NCI-H2029 (cell line): ENCODE measurements at regions not wholly inside any gene's neighbourhood (a gene's known extent, or its start where the extent isn't known, plus 50 kb on each side); places are given as distances from the start of the nearest gene placed in this dataset.

Experiments used
- DNase-seq: peaks from one replicate; lab custom pipeline; 2025; lab: John Stamatoyannopoulos, UW

DNA sequence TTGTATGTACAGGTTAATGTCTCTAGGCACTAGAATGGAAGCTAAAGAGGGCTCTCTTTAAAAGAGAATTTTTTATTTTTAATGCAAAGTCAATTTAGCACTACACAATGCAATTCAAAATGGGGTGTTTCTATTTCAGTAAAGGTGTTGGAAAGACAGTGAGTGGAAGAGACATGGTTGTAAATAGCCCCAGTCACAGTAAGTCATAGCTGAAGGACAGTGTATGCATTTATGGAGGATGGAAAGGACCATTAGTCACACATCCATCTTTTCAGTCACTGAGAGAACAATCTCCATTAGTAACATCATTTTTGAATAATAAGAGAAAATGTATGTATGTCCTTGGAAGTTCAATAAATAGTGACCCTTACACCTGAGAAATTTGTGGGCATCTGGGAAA lies 148.0 kb downstream of the PDHA2 start:
- DNase-seq, result no peak

DNA sequence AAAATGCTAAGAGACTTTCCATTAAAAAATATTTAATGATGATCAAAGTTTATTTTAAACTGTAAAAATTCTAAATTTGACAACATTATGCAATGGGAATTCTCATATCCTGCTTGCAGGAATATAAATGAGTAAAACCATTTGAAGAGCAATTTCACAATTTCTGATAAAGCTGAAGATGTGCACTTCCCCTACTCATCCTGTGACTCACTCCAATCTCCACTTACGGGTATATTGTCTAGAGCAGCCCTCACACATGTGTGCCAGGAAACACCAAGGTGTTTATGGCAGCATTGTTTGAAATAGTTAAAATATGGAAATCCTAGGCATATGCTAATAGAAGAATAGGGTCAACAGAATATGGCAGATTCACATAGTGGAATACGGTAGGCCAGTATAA lies 158.4 kb downstream of the PDHA2 start:
- no peak for DNase-seq

GRCh38 chr4:96003951-96004740 lies 164.3 kb downstream of the PDHA2 start:
- DNase-seq, result no peak

- DNase-seq, result no peak
These were observed 169.7 kb downstream of the PDHA2 start for GRCh38 chr4:96009427-96010119.

DNA sequence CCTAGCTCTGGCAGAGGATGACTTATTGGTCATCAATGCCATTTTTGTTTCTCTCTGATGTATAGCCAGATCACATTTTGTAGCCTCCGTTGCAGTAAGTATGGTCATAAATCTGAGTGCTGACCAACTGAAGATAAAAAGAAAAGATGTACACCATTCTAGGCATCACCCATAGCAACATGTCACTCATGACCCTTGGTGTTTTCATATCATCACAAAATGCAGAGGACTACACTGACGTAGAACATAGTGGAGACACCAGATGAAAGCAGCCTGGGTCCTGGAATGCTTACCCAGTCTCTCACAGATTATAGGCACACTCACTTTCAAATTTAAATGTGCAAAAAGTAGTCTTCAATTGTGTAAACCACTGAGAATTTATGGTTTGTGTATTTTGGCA lies 172.8 kb downstream of the PDHA2 start:
- no peak for DNase-seq

GRCh38 chr4:96016634-96017299 lies 176.9 kb downstream of the PDHA2 start:
- no peak for DNase-seq

- no peak for DNase-seq
These were observed 185.1 kb downstream of the PDHA2 start for GRCh38 chr4:96025011-96025410.

GRCh38 chr4:96035727-96036126 lies 195.8 kb downstream of the PDHA2 start:
- DNase-seq, result no peak

GRCh38 chr4:96036781-96037180 lies 196.9 kb downstream of the PDHA2 start:
- no peak for DNase-seq

- DNase-seq, result no peak
These were observed 197.8 kb downstream of the PDHA2 start for GRCh38 chr4:96037705-96038104.

- DNase-seq, result no peak
These were observed 199.3 kb downstream of the PDHA2 start for GRCh38 chr4:96039217-96039616.

GRCh38 chr4:96039803-96040436 lies 200.0 kb downstream of the PDHA2 start:
- DNase-seq, result no peak

GRCh38 chr4:96044971-96045370 lies 205.1 kb downstream of the PDHA2 start:
- DNase-seq, result no peak

- DNase-seq, result no peak
These were observed 212.9 kb downstream of the PDHA2 start for GRCh38 chr4:96052827-96053226.

GRCh38 chr4:96056346-96056934 lies 216.5 kb downstream of the PDHA2 start:
- no peak for DNase-seq

DNA sequence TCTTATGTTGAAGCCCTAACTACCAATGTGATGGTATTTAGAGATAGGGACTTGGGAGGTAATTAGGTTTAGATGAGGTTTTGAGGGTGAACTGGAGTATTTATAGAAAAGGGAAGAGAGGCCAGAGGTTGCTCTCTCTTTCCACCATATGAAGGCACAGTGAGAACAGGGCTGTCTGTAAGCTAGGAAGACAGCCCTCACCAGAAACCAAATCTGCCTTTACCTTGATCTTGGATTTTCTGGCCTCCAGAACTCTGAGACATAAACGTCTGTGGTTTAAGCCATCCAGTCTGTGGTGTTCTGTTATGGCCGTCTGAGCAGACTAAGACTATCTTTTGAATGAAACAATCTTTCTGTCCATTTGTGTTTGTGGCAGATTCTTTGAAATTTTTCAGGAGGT lies 223.7 kb downstream of the PDHA2 start:
- no peak for DNase-seq

DNA sequence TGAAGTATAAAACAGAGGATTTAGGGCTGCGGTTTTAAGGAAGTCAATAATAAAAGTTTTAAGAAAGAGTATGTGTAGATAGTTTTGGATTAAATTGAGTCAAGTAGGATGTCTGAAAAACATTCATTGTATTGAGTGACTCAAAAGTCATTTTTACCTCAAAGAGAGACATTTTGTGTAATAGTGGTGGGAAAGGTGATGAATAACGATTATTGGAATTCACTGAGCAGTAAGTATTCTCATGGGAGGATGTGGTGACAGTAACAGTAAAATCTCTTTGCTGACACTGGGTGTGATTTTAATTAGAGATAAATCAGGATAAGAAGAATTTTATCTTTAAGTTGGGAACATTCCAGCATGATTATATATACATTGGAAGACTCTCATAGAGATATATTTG lies 233.6 kb downstream of the PDHA2 start:
- no peak for DNase-seq

DNA sequence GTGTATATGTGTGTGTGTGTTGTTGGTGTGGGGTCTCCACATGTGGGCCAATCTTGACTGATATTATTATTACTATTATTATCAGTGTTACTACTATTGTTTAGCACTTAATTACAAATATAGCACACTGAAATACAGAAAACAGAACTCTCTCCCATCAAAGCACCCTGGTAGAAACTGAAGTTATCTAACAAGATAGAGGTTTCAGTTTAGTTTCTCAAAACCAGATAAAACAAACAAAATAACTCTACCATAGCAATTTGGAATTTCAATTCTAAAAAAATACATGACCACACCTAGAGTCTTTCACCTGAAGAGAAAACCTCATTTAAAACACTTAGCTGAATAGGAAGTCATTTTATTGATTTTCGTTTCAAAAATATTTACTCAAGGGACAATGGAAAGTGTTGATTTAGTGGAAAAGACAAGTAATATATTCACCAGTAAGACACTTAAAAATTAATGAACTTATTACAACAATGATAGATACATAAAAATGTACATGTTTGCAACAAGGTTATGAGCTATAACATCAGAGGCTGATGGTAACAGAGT lies 252.3 kb downstream of the PDHA2 start:
- DNase-seq, result peak; percentile 15

DNA sequence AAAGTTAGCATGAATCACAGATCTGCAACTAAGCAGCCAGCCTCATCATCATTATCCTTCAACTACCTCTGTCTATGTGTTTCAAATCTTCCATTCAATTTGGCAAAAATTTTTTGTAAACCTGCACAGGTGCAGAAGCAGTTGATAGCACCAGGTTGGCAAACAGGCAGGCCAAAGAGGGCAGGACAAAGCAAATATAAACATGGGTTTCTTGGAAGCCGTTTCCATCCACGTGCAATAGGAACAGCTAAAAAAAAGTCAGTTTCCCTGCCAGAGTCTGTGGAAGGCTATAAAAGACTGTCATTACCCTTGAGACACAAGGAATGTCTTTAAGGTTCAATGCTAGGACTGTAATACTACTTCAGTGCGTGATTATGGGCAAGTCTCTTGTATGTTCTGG lies 253.2 kb downstream of the PDHA2 start:
- peak; percentile 20 for DNase-seq

DNA sequence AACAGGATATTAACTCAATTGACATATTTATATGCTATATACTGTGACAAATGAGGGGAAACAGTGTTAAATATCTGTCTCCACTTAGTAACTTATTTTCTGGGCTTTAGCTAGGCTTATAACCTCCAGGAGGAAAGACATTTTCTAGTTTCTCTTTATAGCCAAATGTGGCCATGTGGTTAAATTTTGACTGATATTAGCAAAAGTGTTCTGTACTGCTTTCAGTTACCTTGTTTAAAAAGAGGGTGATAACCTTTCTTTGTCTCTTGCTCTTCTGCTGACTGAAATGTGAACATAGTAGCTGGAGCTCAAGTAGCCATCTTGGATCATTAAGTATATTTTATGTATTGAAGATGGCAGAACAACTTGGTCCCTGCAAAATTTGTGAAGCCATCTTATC lies 253.7 kb downstream of the PDHA2 start:
- DNase-seq, result no peak

- DNase-seq, result no peak
These were observed 254.3 kb downstream of the PDHA2 start for GRCh38 chr4:96094183-96094582.

- DNase-seq, result no peak
These were observed 257.2 kb downstream of the PDHA2 start for GRCh38 chr4:96097040-96097607.
